Transverse colon (tissue), 4 donors: ENCODE measurements at regions not wholly inside any gene's neighbourhood (a gene's known extent, or its start where the extent isn't known, plus 50 kb on each side); places are given as distances from the start of the nearest gene placed in this dataset.

Experiments used
- DNase-seq: peaks from one replicate; pipeline ENCODE4 v3.0.0-alpha.2; 2019
- H3K27ac ChIP-seq, 4 donors: fragments of 200-600 bp; sonication (generic); 2 replicates each; pipeline ENCODE4 v1.5.1; 2016 to 2018; ENCODE audit warnings: inconsistent platforms in 4 of 4
- H3K27me3 ChIP-seq: fragments of 200-600 bp; sonication (generic); 2 replicates; pipeline ENCODE4 v1.5.1; 2017; ENCODE audit warnings: inconsistent platforms
- H3K36me3 ChIP-seq, 4 donors: fragments of 200-600 bp; sonication (generic); 2 replicates each; pipeline ENCODE4 v1.5.1; 2017 to 2019; ENCODE audit warnings: inconsistent platforms in 4 of 4
- H3K4me1 ChIP-seq, 4 donors: fragments of 200-600 bp; sonication (generic); 2 replicates each; pipeline ENCODE4 v1.5.1; 2017 to 2020; ENCODE audit warnings: inconsistent platforms in 4 of 4
- H3K4me3 ChIP-seq, 4 donors: fragments of 200-600 bp; sonication (generic); 1 replicate in 1 of 4; 2 replicates in 3 of 4; pipeline versions ENCODE4 v1.5.1 to v1.6.1; 2017 to 2019; ENCODE audit warnings: inconsistent platforms in 4 of 4
- H3K9me3 ChIP-seq, 2 donors: fragments of 200-600 bp; sonication (generic); 2 replicates each; pipeline ENCODE4 v1.5.1; 2017 to 2019; ENCODE audit warnings: inconsistent platforms in 2 of 2
- EP300 ChIP-seq: sonication (generic); formaldehyde crosslinking; IDR thresholded peaks from one replicate; pipeline ENCODE4 v1.6.1; 2017; ENCODE audit warnings: antibody characterized with exemption, low read depth
- POLR2A ChIP-seq: fragments of 450-650 bp; IDR thresholded peaks from one replicate; pipeline ENCODE4 v1.6.1; 2016; ENCODE audit warnings: antibody characterized with exemption, mild to moderate bottlenecking, moderate library complexity
- POLR2AphosphoS5 ChIP-seq, 3 donors: sonication (generic); formaldehyde crosslinking; IDR thresholded peaks; one replicate each; pipeline ENCODE4 v1.6.1; 2016; ENCODE audit warnings: antibody characterized with exemption in 3 of 3
- WGBS, 2 donors: methylation state at CpG; one replicate each; pipeline ENCODE4 v1.1.5; 2018; ENCODE audit warnings: low coverage in 1 of 2; 5-methylcytosine and 5-hydroxymethylcytosine counted together
- in situ Hi-C, 4 donors: fragments of 200-750 bp; cut with MboI; loops; one replicate each; pipeline versions ENCODE4 v1.15.0 to v1.15.1; 2017; ENCODE audit warnings: low sequenced_read_pairs in 3 of 4, low pct_ligation_motif_present in 1 of 4, low pct_unique_long_range_greater_than_20kb in 1 of 4
- intact Hi-C: fragments of 100-400 bp; cut with DNase I; formaldehyde crosslinking; loops from one replicate; pipeline ENCODE4 v1.15.1; 2023; ENCODE audit warnings: low total_unique reads
- TF ChIP-seq, protein P1 (sequence below), 5 experiments: fragments of 200-600 bp in 3 of 5; fragments of 450-650 bp in 2 of 5; sonication (generic) in 3 of 5; IDR thresholded peaks; 1 replicate in 2 of 5; 2 replicates in 3 of 5; pipeline ENCODE4 v1.5.1; 2016 to 2017; ENCODE audit warnings: antibody characterized with exemption in 5 of 5, inconsistent platforms in 3 of 5, mild to moderate bottlenecking in 2 of 5, moderate library complexity in 1 of 5

DNA sequence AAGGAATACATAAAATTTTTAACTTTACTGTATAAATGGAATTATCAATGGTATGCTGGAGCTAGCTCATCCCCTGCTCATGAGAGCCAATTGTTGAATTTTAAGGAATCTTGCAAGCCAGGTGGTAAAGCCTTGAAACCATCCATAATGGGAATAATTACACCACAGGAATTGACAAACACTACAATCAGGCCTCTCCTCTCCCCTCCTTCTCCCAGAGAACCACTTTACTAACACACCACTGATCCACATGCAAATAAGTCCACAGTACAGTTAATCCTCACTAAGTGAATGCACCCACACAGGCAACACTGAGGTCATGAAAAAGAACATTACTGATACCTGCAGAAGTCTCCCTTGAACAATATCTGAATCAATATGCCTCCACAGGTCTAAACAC, 140.5 kb downstream of the KLF12 start:
- DNase-seq, result no peak
- intact Hi-C loops, result no loop called here
- peaks cover 0 to 12% (median 3%) of the 10 kb centered on the region in 4 donors for H3K4me1 ChIP-seq

DNA sequence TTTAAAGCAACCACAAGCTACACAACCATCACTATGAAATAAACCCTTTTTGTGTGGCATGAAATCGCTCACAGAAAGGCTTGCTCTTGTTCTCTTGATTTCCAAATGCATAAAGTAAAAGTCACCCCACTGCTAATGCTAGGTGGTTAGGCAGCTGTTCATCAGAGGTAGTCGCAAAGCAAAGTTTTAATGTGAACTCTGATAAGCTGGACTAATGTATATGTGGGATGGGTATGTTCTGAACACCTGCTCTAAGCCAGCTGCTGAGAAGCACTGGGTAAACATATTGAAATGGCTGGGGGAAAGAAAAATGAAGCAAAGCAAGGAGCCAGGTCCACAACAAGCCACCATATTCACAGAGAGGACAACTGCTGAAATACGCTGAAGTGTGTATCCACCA, 142.3 kb downstream of the KLF12 start:
- 70 to 88% methylated on average over 3 of the region's 3 CpGs for WGBS, 2 donors
- in situ Hi-C loops (no loop called here), intact Hi-C loops (no loop called here)
- no peaks in the 10 kb centered on the region for H3K36me3 ChIP-seq
- no peak overlapping the region for H3K4me3 ChIP-seq
- DNase-seq, result no peak
- peaks cover 0 to 14% (median 3%) of the 10 kb centered on the region in 4 donors for H3K4me1 ChIP-seq
- no peaks in the 10 kb centered on the region for H3K27me3 ChIP-seq
- no peak overlapping the region for H3K27ac ChIP-seq
- no peaks in the 10 kb centered on the region for H3K9me3 ChIP-seq
- no peak for TF ChIP-seq POLR2AphosphoS5 (IDR thresholded peaks at IDR 0.05)
- TF ChIP-seq POLR2A, result no peak
- no peak for TF ChIP-seq EP300
- TF ChIP-seq, protein P1, sequence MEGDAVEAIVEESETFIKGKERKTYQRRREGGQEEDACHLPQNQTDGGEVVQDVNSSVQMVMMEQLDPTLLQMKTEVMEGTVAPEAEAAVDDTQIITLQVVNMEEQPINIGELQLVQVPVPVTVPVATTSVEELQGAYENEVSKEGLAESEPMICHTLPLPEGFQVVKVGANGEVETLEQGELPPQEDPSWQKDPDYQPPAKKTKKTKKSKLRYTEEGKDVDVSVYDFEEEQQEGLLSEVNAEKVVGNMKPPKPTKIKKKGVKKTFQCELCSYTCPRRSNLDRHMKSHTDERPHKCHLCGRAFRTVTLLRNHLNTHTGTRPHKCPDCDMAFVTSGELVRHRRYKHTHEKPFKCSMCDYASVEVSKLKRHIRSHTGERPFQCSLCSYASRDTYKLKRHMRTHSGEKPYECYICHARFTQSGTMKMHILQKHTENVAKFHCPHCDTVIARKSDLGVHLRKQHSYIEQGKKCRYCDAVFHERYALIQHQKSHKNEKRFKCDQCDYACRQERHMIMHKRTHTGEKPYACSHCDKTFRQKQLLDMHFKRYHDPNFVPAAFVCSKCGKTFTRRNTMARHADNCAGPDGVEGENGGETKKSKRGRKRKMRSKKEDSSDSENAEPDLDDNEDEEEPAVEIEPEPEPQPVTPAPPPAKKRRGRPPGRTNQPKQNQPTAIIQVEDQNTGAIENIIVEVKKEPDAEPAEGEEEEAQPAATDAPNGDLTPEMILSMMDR (IDR thresholded peaks at IDR 0.05), result no peak

More for the DNA sequence above, 140.5 kb downstream of the KLF12 start:
- Histone ChIP-seq H3K27me3 (no peaks in the 10 kb centered on the region), H3K36me3 (no peaks in the 10 kb centered on the region), H3K4me3 (no peak overlapping the region), H3K27ac (no peak overlapping the region), H3K9me3 (no peaks in the 10 kb centered on the region)
- in situ Hi-C loops, result no loop called here
- TF ChIP-seq EP300 (no peak), POLR2AphosphoS5 (IDR thresholded peaks at IDR 0.05) (no peak), POLR2A (no peak)
- TF ChIP-seq, protein P1 (IDR thresholded peaks at IDR 0.05), result no peak

DNA sequence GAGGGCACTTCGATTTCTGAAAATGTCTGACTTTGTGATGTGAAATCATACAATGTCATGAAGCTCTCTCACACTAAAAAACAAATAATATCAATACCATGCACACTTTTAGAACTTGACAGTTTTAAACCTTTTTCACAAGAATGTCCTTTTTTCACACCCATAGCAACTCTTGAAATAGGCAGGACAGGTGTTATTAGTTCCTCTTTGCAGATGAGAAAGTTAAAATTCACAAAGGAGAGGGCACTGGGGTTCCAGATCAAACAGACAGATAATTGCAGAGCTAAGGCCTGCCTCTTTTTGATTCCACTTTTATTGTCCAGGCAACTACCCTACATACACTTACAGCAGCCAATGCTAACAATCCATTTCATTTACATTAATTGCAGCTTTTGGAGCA, 142.8 kb downstream of the KLF12 start:
- H3K36me3 ChIP-seq, result no peaks in the 10 kb centered on the region
- H3K27ac ChIP-seq, result no peak overlapping the region
- TF ChIP-seq POLR2AphosphoS5 (IDR thresholded peaks at IDR 0.05) (no peak), EP300 (no peak), POLR2A (no peak)
- TF ChIP-seq, protein P1 (IDR thresholded peaks at IDR 0.05), result no peak
- WGBS, 2 donors, result 75 to 89% methylated on average over 1 of the region's 1 CpG
- no peaks in the 10 kb centered on the region for H3K9me3 ChIP-seq
- H3K4me3 ChIP-seq, result no peak overlapping the region
- in situ Hi-C loops, result no loop called here
- intact Hi-C loops, result no loop called here
- DNase-seq, result no peak
- H3K4me1 ChIP-seq, result peaks cover 0 to 14% (median 3%) of the 10 kb centered on the region in 4 donors
- H3K27me3 ChIP-seq, result no peaks in the 10 kb centered on the region

DNA sequence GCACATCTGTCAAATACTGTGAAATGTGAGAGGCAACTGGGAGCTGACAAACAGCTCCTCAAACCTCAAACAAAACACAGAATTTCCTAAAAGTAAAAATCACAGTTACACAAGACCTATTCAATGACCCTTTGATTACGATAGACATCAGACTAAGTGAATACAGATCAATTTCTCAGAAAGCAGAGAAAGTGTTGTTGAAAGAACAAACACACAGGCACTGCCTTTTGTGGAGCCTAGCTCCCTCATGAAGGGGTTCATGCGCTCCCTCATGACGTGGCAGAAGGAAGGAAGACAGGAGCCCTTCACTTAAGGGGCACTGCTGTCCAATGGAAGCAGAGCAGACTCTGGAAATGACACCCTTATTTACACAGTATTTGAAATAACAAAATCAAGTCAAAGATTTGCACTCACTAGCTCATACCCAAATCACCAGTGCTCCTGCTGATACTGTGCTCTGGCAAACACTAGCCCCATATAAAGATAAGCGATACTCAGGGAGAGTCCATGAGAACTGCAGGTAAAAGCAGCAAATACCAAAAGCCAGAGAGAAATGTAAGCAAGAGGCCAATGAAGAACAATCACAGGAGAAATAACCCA, 144.9 kb downstream of the KLF12 start:
- in situ Hi-C loops, result no loop called here

More for the DNA sequence above, 144.9 kb downstream of the KLF12 start:
- Histone ChIP-seq H3K27ac (no peak overlapping the region), H3K4me1 (peaks cover 0 to 14% (median 3%) of the 10 kb centered on the region in 4 donors), H3K4me3 (no peak overlapping the region), H3K36me3 (no peaks in the 10 kb centered on the region), H3K9me3 (no peaks in the 10 kb centered on the region), H3K27me3 (no peaks in the 10 kb centered on the region)
- WGBS, 2 donors, result 83 to 85% methylated on average over 4 of the region's 4 CpGs
- TF ChIP-seq, protein P1 (IDR thresholded peaks at IDR 0.05), result no peak
- no peak for DNase-seq
- intact Hi-C loops, result no loop called here
